Esophagus squamous epithelium (tissue), 5 donors: ENCODE measurements at regions not wholly inside any gene's neighbourhood (a gene's known extent, or its start where the extent isn't known, plus 50 kb on each side); places are given as distances from the start of the nearest gene placed in this dataset.

Experiments
- DNase-seq: peaks from one replicate; lab custom pipeline; 2025; lab: John Stamatoyannopoulos, UW
- H3K27ac ChIP-seq, 4 donors: fragments of 200-600 bp; sonication (generic); one replicate each; pipeline ENCODE4 v1.5.1; 2016 to 2019; ENCODE audit warnings: mild to moderate bottlenecking in 1 of 4
- H3K27me3 ChIP-seq, 4 donors: fragments of 200-600 bp; sonication (generic); 1 replicate in 3 of 4; 2 replicates in 1 of 4; pipeline versions ENCODE4 v1.5.1 to v1.6.0; 2017 to 2021; ENCODE audit warnings: antibody characterized with exemption in 1 of 4
- H3K36me3 ChIP-seq, 3 donors: fragments of 200-600 bp; sonication (generic); one replicate each; pipeline ENCODE4 v1.5.1; 2016 to 2019
- H3K4me1 ChIP-seq, 3 donors: fragments of 200-600 bp; sonication (generic); one replicate each; pipeline ENCODE4 v1.5.1; 2017 to 2019
- H3K4me3 ChIP-seq, 4 donors: fragments of 200-600 bp; sonication (generic); 1 replicate in 3 of 4; 2 replicates in 1 of 4; pipeline ENCODE4 v1.5.1; 2016 to 2019; ENCODE audit warnings: mild to moderate bottlenecking in 2 of 4, moderate library complexity in 1 of 4
- H3K9me3 ChIP-seq, 3 donors: fragments of 200-600 bp; sonication (generic); one replicate each; pipeline ENCODE4 v1.5.1; 2016 to 2019
- POLR2A ChIP-seq, 4 donors: fragments of 450-650 bp; IDR thresholded peaks; one replicate each; pipeline ENCODE4 v1.6.1; 2017; ENCODE audit warnings: antibody characterized with exemption in 4 of 4, mild to moderate bottlenecking in 4 of 4, moderate library complexity in 3 of 4
- WGBS, 2 donors: methylation state at CpG; one replicate each; pipeline ENCODE4 v1.1.5; 2018; 5-methylcytosine and 5-hydroxymethylcytosine counted together
- intact Hi-C: fragments of 100-400 bp; cut with DNase I; formaldehyde crosslinking; loops from one replicate; pipeline ENCODE4 v1.15.0; 2022
- TF ChIP-seq, protein P1 (sequence below), 6 experiments: fragments of 450-650 bp in 4 of 6; fragments of 200-600 bp in 2 of 6; sonication (generic) in 2 of 6; IDR thresholded peaks; one replicate each; pipeline ENCODE4 v1.5.1; 2016 to 2019; ENCODE audit warnings: antibody characterized with exemption in 6 of 6, mild to moderate bottlenecking in 4 of 6, moderate library complexity in 4 of 6
- donor health status: DM: yes; HTN: yes; CAD: no.

DNA sequence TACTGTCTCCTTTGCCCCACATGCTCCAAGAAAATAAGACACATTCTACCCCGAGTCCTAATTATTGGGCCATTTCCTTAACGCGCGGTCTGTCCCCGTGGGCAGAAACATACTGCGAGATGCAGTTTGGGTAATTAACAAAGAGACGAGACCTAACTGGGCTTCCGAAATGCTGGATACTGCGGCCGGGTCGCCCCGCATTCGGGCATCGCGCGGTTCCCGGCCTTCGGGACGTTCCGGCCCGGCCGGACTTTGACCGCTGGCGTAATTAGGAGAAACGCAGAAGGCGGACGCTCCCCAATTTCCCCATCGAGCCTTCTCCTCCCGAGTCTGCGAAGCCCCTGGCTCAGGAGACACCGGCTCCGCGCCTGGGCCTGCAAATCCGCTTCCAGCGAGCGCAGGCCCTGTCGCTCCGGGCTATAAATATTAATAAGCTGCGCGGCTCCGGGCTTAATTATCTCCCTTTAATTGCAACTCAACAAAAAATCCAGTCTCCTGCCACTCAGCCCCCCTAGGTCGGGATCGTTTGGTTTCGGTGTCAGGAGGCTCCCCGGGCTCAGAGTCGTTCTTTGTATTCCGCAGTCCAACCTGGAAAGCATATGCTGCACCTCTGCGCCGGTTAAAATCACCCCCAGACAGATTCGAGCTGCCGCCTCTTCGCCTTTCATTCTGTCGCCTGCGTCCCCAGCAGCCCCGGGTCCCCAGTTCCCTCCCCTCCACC is 131.5 kb downstream of the SPAG6 start:
- H3K4me3 ChIP-seq: peak overlapping the region; percentile 15 to 66 (median 39)
- peaks cover 18 to 84% (median 28%) of the 10 kb centered on the region in 4 donors for H3K27me3 ChIP-seq
- intact Hi-C loops: no loop called here
- H3K9me3 ChIP-seq: no peaks in the 10 kb centered on the region
- WGBS, 2 donors: 17 to 28% methylated on average over 32 to 40 of the region's 55 CpGs
- TF ChIP-seq, protein P1, sequence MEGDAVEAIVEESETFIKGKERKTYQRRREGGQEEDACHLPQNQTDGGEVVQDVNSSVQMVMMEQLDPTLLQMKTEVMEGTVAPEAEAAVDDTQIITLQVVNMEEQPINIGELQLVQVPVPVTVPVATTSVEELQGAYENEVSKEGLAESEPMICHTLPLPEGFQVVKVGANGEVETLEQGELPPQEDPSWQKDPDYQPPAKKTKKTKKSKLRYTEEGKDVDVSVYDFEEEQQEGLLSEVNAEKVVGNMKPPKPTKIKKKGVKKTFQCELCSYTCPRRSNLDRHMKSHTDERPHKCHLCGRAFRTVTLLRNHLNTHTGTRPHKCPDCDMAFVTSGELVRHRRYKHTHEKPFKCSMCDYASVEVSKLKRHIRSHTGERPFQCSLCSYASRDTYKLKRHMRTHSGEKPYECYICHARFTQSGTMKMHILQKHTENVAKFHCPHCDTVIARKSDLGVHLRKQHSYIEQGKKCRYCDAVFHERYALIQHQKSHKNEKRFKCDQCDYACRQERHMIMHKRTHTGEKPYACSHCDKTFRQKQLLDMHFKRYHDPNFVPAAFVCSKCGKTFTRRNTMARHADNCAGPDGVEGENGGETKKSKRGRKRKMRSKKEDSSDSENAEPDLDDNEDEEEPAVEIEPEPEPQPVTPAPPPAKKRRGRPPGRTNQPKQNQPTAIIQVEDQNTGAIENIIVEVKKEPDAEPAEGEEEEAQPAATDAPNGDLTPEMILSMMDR (IDR thresholded peaks at IDR 0.05): no peak
- no peak for TF ChIP-seq POLR2A (IDR thresholded peaks at IDR 0.05)
- no peak for DNase-seq
- peaks cover 15 to 25% (median 17%) of the 10 kb centered on the region in 3 donors for H3K4me1 ChIP-seq
- H3K36me3 ChIP-seq: no peaks in the 10 kb centered on the region
- no peak overlapping the region for H3K27ac ChIP-seq

DNA sequence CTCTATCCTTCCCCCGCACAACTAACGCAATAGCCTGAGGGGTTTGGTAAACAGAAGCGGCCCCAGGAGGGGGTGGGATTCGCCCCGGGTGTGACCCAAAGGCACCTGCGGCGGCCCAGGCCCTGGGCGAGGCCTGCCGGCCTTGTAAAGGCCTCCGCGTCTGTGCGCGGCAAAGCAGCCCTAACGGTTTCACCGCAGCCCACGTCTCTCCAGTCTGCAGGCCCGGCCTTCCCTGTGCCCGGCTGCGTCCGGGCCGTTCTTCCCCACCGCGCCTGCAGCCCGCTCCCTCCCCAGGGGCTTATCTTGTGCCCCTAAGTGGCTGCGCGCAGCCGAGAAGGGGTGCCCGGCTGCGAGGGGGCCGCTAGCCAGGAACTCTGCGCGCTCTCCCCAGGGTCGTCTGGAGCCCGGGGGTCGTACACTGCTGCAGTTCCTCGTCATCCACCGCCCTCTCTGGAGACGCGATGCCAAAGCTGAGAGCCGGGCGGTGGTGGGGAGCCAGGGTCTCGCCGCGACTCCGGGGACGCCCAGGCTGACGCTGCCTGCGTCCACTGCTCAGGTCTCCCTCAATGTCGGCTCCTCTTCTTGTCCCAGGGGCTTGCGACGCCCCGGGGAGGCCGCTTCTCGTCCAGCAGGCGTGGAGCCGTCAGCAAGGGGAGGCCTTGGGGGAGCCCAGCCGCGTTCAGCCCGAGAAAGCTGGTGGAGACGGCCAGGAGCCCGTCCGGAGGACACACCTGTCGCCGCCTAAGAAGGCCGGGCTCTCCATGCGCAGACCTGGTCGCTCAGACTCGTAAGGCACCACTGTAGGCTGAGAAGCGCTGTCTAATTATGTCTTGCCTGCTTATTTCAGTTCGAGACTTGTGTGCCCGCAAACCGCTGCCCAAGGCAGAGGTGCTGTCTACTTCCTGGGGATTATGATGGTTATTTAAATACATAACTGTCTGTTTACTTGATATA is 132.3 kb downstream of the SPAG6 start:
- WGBS, 2 donors: 54 to 73% methylated on average over 17 to 24 of the region's 72 CpGs
- Histone ChIP-seq H3K27me3 (peaks cover 18 to 76% (median 28%) of the 10 kb centered on the region in 4 donors), H3K36me3 (no peaks in the 10 kb centered on the region), H3K4me3 (no peak overlapping the region), H3K27ac (no peak overlapping the region), H3K4me1 (peaks cover 15 to 32% (median 17%) of the 10 kb centered on the region in 3 donors), H3K9me3 (no peaks in the 10 kb centered on the region)
- no peak for DNase-seq
- intact Hi-C loops: no loop called here
- TF ChIP-seq POLR2A (IDR thresholded peaks at IDR 0.05): no peak
- TF ChIP-seq, protein P1 (IDR thresholded peaks at IDR 0.05): no peak

DNA sequence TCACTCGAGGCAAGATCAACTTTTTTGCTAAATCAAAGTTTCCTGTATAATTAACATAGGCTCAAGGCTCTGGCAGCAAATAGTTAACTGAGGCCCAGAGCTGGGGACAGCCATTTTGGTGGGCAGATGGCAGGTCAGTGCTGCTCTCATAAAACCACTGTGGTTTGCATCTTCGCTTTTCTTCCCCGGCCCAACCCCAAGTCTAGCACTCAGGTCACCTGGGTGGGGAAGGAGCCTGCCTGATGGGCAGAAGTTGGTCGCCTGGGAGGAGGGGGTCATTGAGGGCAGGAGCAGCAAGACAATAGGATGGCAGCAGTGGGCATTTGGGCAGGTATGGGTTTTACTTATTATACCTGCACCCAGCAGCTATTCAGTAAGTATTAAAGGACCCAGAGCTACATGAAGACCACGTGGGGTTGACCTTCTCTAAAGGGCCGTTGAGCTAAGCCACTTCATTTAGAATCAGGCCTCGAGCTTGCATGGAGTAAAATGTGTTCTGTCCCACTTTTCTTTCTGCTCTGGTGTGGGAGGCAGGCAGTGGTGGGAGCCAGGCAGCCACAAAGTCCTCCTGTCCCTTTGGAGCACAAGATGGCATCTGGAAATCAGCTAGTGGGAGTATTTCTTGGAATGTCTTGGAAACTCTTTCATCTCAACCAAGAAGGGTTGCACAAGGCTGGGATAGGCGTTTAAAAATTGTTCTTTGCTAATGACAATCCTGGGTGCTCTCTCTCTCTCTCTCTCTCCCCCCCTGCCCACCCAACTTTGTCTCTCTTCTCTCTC is 133.4 kb downstream of the SPAG6 start:
- DNase-seq: no peak
- H3K27ac ChIP-seq: no peak overlapping the region
- WGBS, 2 donors: 69 to 87% methylated on average over 5 to 7 of the region's 8 CpGs
- H3K27me3 ChIP-seq: peaks cover 18 to 64% (median 27%) of the 10 kb centered on the region in 4 donors
- intact Hi-C loops: no loop called here
- TF ChIP-seq POLR2A (IDR thresholded peaks at IDR 0.05): no peak
- TF ChIP-seq, protein P1 (IDR thresholded peaks at IDR 0.05): no peak
- H3K4me1 ChIP-seq: peaks cover 15 to 32% (median 17%) of the 10 kb centered on the region in 3 donors
- no peak overlapping the region for H3K4me3 ChIP-seq
- H3K9me3 ChIP-seq: no peaks in the 10 kb centered on the region
- no peaks in the 10 kb centered on the region for H3K36me3 ChIP-seq

DNA sequence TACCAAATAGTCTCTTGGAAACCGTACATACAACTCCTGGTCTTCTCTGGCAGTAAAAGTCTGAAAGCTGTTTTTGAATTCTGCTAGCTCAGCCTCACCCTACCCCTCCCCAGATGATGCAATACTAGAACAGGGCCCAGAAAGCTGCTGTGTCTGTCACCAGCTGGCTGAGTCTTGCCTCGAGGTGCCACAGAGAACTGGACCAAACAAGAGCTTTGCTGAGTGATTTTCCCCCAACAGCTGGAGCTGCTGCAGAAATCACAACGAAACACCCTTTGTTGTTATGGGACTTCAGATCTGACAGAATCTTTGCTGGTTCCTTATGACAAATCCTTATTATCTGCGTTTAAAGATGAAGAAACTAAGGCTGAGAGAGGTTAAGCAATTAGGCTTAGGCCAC is 134.1 kb downstream of the SPAG6 start:
- Histone ChIP-seq H3K9me3 (no peaks in the 10 kb centered on the region), H3K27ac (no peak overlapping the region), H3K27me3 (peaks cover 18 to 57% (median 27%) of the 10 kb centered on the region in 4 donors), H3K4me1 (peaks cover 15 to 32% (median 17%) of the 10 kb centered on the region in 3 donors), H3K4me3 (no peak overlapping the region), H3K36me3 (no peaks in the 10 kb centered on the region)
- WGBS, 2 donors: 61 to 69% methylated on average over 4 of the region's 4 CpGs
- intact Hi-C loops: no loop called here
- DNase-seq: no peak
- TF ChIP-seq POLR2A (IDR thresholded peaks at IDR 0.05): no peak
- TF ChIP-seq, protein P1 (IDR thresholded peaks at IDR 0.05): no peak
